Lung (tissue), 11 donors: ENCODE measurements at regions not wholly inside any gene's neighbourhood (a gene's known extent, or its start where the extent isn't known, plus 50 kb on each side); places are given as distances from the start of the nearest gene placed in this dataset.
"Not testable (repeated sequence)": the region's sequence is repeated elsewhere in the genome, so short reads cannot be mapped to it uniquely, and the experiment has no call there.

Experiments
- ATAC-seq: fragments of 200-7000 bp; cut with Tn5 transposase; one replicate; pipeline ENCODE4 v1.9.1; 2020; ENCODE audit warnings: moderate number of reproducible peaks; ENCODE audit not compliant: insufficient read depth, low FRiP score
- DNase-seq, 3 donors: peaks; one replicate each; pipeline ENCODE4 v3.0.0-alpha.2; 2013 to 2017
- H3K27ac ChIP-seq, 2 donors: one replicate each; pipeline ENCODE4 v1.5.1; 2013; ENCODE audit warnings: mild to moderate bottlenecking in 2 of 2, moderate library complexity in 2 of 2, control low read depth in 1 of 2, inconsistent platforms in 1 of 2, low read depth in 1 of 2, low read length in 1 of 2
- H3K27me3 ChIP-seq, 3 donors: one replicate each; pipeline ENCODE4 v1.5.1; 2013; ENCODE audit warnings: low read length in 2 of 3; ENCODE audit not compliant: control insufficient read depth in 3 of 3, insufficient read depth in 3 of 3
- H3K36me3 ChIP-seq, 4 donors: one replicate each; pipeline ENCODE4 v1.5.1; 2013; ENCODE audit warnings: low read length in 4 of 4, mild to moderate bottlenecking in 1 of 4, moderate library complexity in 1 of 4; ENCODE audit not compliant: control insufficient read depth in 4 of 4, insufficient read depth in 4 of 4
- H3K4me1 ChIP-seq, 5 donors: one replicate each; pipeline ENCODE4 v1.5.1; 2013; ENCODE audit warnings: low read length in 5 of 5, mild to moderate bottlenecking in 2 of 5, moderate library complexity in 1 of 5; ENCODE audit not compliant: control insufficient read depth in 5 of 5, insufficient read depth in 5 of 5
- H3K4me3 ChIP-seq: one replicate; pipeline ENCODE4 v1.5.1; 2013; ENCODE audit warnings: mild to moderate bottlenecking, control low read depth, moderate library complexity
- H3K9ac ChIP-seq, 2 donors: one replicate each; pipeline ENCODE4 v1.5.1; 2013; ENCODE audit warnings: low read length in 2 of 2, control low read depth in 1 of 2; ENCODE audit not compliant: insufficient read depth in 1 of 2
- H3K9me3 ChIP-seq, 4 donors: one replicate each; pipeline ENCODE4 v1.5.1; 2013; ENCODE audit warnings: low read length in 3 of 4, mild to moderate bottlenecking in 1 of 4, moderate library complexity in 1 of 4; ENCODE audit not compliant: control insufficient read depth in 4 of 4, insufficient read depth in 3 of 4
- WGBS, 2 donors: extraction: QIAGEN DNeasy Blood & Tissue Kit; methylation state at CpG; one replicate each; pipeline ENCODE4 v1.1.7; 2013; 5-methylcytosine and 5-hydroxymethylcytosine counted together
- TF ChIP-seq, protein P1 (sequence below): IDR thresholded peaks from 2 replicates; pipeline ENCODE4 v1.5.1; 2012; ENCODE audit warnings: mild to moderate bottlenecking; ENCODE audit errors: control extremely low read depth, extremely low read depth
- donor health status: control.
- donor health status: control.
- donor health status: Bipolar disorder and iron deficiency.
- donor health status: healthy.
- donor health status: DM: yes; HTN: yes; CAD: no.

DNA sequence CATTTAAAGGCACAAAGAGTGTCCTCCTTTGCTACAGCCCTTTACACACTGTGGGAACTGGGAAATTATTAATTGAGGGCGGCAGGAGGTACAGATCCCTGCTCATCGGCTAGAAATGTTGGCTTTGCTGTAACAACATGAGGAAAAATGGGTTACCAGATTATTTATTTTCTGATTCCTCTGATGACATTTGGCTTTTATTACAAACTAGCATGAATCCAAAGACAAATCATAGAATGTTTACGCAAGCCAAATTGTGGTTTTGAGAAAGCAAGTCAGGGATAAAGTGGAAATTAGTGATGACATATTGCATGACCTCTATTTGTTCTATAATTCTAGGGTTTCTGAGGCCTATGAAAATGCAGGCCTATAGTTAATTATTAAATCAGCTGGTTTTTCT lies 126.1 kb upstream of the TMEM196 start:
- Histone ChIP-seq H3K27ac (no peak overlapping the region), H3K4me3 (no peak overlapping the region), H3K9me3 (peaks cover 0 to 3% (median 0%) of the 10 kb centered on the region in 4 donors), H3K9ac (no peak overlapping the region), H3K36me3 (no peaks in the 10 kb centered on the region), H3K27me3 (no peaks in the 10 kb centered on the region), H3K4me1 (peaks cover 0 to 6% (median 0%) of the 10 kb centered on the region in 5 donors)
- peak in 2 of 3 donors; percentile 45 to 57 for DNase-seq
- TF ChIP-seq, protein P1, sequence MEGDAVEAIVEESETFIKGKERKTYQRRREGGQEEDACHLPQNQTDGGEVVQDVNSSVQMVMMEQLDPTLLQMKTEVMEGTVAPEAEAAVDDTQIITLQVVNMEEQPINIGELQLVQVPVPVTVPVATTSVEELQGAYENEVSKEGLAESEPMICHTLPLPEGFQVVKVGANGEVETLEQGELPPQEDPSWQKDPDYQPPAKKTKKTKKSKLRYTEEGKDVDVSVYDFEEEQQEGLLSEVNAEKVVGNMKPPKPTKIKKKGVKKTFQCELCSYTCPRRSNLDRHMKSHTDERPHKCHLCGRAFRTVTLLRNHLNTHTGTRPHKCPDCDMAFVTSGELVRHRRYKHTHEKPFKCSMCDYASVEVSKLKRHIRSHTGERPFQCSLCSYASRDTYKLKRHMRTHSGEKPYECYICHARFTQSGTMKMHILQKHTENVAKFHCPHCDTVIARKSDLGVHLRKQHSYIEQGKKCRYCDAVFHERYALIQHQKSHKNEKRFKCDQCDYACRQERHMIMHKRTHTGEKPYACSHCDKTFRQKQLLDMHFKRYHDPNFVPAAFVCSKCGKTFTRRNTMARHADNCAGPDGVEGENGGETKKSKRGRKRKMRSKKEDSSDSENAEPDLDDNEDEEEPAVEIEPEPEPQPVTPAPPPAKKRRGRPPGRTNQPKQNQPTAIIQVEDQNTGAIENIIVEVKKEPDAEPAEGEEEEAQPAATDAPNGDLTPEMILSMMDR: no peak
- no peak for ATAC-seq
- WGBS, 2 donors: 77 to 84% methylated on average over 3 of the region's 3 CpGs

DNA sequence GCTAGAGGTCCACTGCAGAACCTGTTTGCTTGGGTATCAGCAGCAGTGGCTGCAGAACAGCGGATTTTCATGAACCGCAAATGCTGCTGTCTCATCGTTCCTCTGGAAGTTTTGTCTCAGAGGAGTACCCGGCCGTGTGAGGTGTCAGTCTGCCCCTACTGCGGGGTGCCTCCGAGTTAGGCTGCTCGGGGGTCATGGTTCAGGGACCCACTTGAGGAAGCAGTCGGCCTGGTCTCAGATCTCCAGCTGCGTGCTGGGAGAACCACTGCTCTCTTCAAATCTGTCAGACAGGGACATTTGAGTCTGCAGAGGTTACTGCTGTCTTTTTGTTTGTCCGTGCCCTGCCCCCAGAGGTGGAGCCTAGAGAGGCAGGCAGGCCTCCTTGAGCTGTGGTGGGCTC lies 109.5 kb upstream of the TMEM196 start:
- H3K27me3 ChIP-seq, H3K36me3 ChIP-seq, H3K9me3 ChIP-seq, DNase-seq, H3K9ac ChIP-seq, H3K27ac ChIP-seq, H3K4me1 ChIP-seq, ATAC-seq, H3K4me3 ChIP-seq: not testable (repeated sequence)
- 93 to 96% methylated on average over 11 of the region's 11 CpGs for whole genome bisulfite sequencing, 2 donors

DNA sequence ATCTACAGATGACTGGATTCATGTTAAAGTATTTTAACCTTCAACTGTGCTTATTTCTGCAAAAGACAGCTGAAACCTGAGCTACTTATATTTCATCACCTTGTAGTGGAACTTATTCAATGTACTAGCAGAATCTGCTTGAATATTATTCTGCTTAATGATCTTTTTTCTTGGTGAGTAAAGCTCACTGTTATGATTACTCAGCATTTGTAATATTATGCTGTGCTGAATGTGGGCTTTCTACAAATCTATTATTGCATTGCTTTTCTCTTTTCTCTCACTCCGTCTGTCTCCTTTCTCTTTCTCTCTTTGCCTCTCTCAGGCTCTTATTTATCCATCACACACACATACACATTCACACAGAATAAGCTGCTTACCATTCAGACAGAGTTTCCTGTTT lies 98.7 kb upstream of the TMEM196 start:
- Histone ChIP-seq H3K9ac (no peak overlapping the region), H3K27me3 (no peaks in the 10 kb centered on the region), H3K27ac (no peak overlapping the region), H3K9me3 (peaks cover 0 to 6% (median 0%) of the 10 kb centered on the region in 4 donors), H3K4me3 (no peak overlapping the region), H3K36me3 (no peaks in the 10 kb centered on the region), H3K4me1 (no peaks in the 10 kb centered on the region)
- TF ChIP-seq, protein P1: no peak
- ATAC-seq: no peak
- WGBS, 2 donors: 80 to 86% methylated on average over 1 of the region's 1 CpG
- no peak for DNase-seq

DNA sequence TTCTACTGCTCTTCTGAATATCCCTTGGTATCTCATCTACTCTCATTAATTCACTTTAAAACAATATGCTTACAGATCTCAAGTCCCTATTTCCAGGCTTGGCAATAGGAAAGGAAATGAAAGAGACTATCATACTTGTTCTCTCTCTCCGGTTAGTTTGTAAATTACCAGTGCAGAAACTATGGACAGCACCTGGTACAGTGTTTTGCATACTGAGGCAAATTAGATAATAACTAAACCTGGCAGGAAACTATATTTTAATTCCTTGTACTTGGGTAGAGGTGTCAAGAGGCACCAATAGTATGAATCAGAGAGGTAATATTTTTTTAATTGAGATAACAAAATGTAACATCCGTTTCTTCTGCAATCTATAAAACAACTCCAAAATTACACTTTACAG lies 97.7 kb upstream of the TMEM196 start:
- no peak overlapping the region for H3K27ac ChIP-seq

More for the DNA sequence above, 97.7 kb upstream of the TMEM196 start:
- no peaks in the 10 kb centered on the region for H3K27me3 ChIP-seq
- no peak overlapping the region for H3K9ac ChIP-seq
- H3K9me3 ChIP-seq: peaks cover 0 to 6% (median 0%) of the 10 kb centered on the region in 4 donors
- WGBS, 2 donors: 88 to 92% methylated on average over 2 of the region's 2 CpGs
- H3K36me3 ChIP-seq: no peaks in the 10 kb centered on the region
- TF ChIP-seq, protein P1: no peak
- no peaks in the 10 kb centered on the region for H3K4me1 ChIP-seq
- ATAC-seq: no peak
- H3K4me3 ChIP-seq: no peak overlapping the region
- DNase-seq: no peak
